ENCODE measurements at regions not wholly inside any gene's neighbourhood (a gene's known extent, or its start where the extent isn't known, plus 50 kb on each side); places are given as distances from the start of the nearest gene placed in this dataset.

GRCh38 chr2:8141079-8141707 is 540.7 kb upstream of the ID2 start:
- no peak for TF ChIP-seq CTCF (IDR thresholded peaks at IDR 0.05)
- TF ChIP-seq POLR2AphosphoS5 (IDR thresholded peaks at IDR 0.05) = no peak
- TF ChIP-seq EP300 (IDR thresholded peaks at IDR 0.05) = no peak
